ENCODE measurements at regions not wholly inside any gene's neighbourhood (a gene's known extent, or its start where the extent isn't known, plus 50 kb on each side); places are given as distances from the start of the nearest gene placed in this dataset.

DNA sequence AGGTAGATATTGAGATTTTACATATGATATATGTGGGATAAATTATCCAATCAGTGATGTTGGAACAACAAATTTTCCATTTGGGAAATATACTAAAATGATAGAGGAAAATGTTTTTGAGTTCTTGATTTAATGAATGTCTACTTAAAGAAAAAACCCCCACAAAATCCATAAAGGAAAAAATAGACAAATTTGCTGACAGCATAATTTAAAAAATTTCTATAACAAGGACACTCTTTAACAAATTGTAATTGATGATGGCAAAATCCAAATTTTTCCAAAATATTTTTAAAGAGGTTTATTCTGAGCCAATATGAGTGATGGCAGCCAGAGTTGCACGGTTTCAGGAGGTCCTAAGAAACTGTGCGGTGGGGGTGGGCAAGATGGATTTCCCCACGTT lies 51.9 kb upstream of the RHOU start:
- TF ChIP-seq YY1 (IDR thresholded peaks at IDR 0.05; ENCODE audit: extremely low read depth, insufficient replicate concordance, low read depth, low read length) (no peak), EZH2 (IDR thresholded peaks at IDR 0.05) (no peak), ELF1 (IDR thresholded peaks at IDR 0.05; ENCODE audit: borderline replicate concordance, low read depth) (no peak), SRF (IDR thresholded peaks at IDR 0.05; ENCODE audit: low read depth) (no peak), POLR2AphosphoS5 (IDR thresholded peaks at IDR 0.05; ENCODE audit: low read depth, low read length) (no peak), EGR1 (IDR thresholded peaks at IDR 0.05; ENCODE audit: low read depth) (no peak), POLR2A (IDR thresholded peaks at IDR 0.05; ENCODE audit: borderline replicate concordance, extremely low read depth, insufficient read depth, insufficient read length) (no peak)
- TF ChIP-seq, protein P1, sequence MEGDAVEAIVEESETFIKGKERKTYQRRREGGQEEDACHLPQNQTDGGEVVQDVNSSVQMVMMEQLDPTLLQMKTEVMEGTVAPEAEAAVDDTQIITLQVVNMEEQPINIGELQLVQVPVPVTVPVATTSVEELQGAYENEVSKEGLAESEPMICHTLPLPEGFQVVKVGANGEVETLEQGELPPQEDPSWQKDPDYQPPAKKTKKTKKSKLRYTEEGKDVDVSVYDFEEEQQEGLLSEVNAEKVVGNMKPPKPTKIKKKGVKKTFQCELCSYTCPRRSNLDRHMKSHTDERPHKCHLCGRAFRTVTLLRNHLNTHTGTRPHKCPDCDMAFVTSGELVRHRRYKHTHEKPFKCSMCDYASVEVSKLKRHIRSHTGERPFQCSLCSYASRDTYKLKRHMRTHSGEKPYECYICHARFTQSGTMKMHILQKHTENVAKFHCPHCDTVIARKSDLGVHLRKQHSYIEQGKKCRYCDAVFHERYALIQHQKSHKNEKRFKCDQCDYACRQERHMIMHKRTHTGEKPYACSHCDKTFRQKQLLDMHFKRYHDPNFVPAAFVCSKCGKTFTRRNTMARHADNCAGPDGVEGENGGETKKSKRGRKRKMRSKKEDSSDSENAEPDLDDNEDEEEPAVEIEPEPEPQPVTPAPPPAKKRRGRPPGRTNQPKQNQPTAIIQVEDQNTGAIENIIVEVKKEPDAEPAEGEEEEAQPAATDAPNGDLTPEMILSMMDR (IDR thresholded peaks at IDR 0.05 in 2 of 3, conservative IDR thresholded peaks at IDR 0.05 in 1 of 3; ENCODE audit: borderline replicate concordance in 1 of 3, insufficient read depth in 1 of 3, low read depth in 2 of 3, low read length in 2 of 3), result no peak
